NCI-H774 (cell line): ENCODE measurements at regions not wholly inside any gene's neighbourhood (a gene's known extent, or its start where the extent isn't known, plus 50 kb on each side); places are given as distances from the start of the nearest gene placed in this dataset.
A peak's percentile ranks its signal among the peaks of the same experiment; 100 is the strongest.
"Not testable (repeated sequence)": the region's sequence is repeated elsewhere in the genome, so short reads cannot be mapped to it uniquely, and the experiment has no call there.

ENCODE experiments used
- DNase-seq: peaks from one replicate; lab custom pipeline; 2025; lab: John Stamatoyannopoulos, UW

- not testable (repeated sequence) for DNase-seq
Measured at GRCh38 chr18:46229641-46230040, 125.5 kb downstream of the HAUS1 start.

GRCh38 chr18:46236156-46236555, 132.0 kb downstream of the HAUS1 start:
- DNase-seq, result no peak

GRCh38 chr18:46237891-46238290, 133.7 kb downstream of the HAUS1 start:
- DNase-seq, result no peak

GRCh38 chr18:46239549-46239948, 135.4 kb downstream of the HAUS1 start:
- no peak for DNase-seq

GRCh38 chr18:46239998-46240397, 135.8 kb downstream of the HAUS1 start:
- no peak for DNase-seq

GRCh38 chr18:46241393-46241792, 137.2 kb downstream of the HAUS1 start:
- not testable (repeated sequence) for DNase-seq

- no peak for DNase-seq
Measured at GRCh38 chr18:46242183-46242582, 138.0 kb downstream of the HAUS1 start.

GRCh38 chr18:46243095-46243494, 138.9 kb downstream of the HAUS1 start:
- no peak for DNase-seq

- no peak for DNase-seq
Measured at GRCh38 chr18:46243673-46244072, 139.5 kb downstream of the HAUS1 start.

GRCh38 chr18:46246101-46246500, 141.9 kb downstream of the HAUS1 start:
- no peak for DNase-seq

GRCh38 chr18:46247942-46248341, 143.8 kb downstream of the HAUS1 start:
- DNase-seq, result no peak

GRCh38 chr18:46250084-46250811, 146.1 kb downstream of the HAUS1 start:
- peak; percentile 40 for DNase-seq

- DNase-seq, result no peak
Measured at GRCh38 chr18:46250812-46251173, 146.6 kb downstream of the HAUS1 start.

GRCh38 chr18:46252759-46253158, 148.6 kb downstream of the HAUS1 start:
- no peak for DNase-seq

GRCh38 chr18:46253498-46253897, 149.3 kb downstream of the HAUS1 start:
- DNase-seq, result no peak

- DNase-seq, result no peak
Measured at GRCh38 chr18:46256078-46256477, 151.9 kb downstream of the HAUS1 start.

GRCh38 chr18:46257366-46257765, 153.2 kb downstream of the HAUS1 start:
- DNase-seq, result no peak

- no peak for DNase-seq
Measured at GRCh38 chr18:46260016-46260878, 156.1 kb downstream of the HAUS1 start.

GRCh38 chr18:46260879-46261143, 156.6 kb downstream of the HAUS1 start:
- DNase-seq, result no peak

GRCh38 chr18:46261799-46262198, 157.6 kb downstream of the HAUS1 start:
- DNase-seq, result no peak

GRCh38 chr18:46262856-46263255, 158.7 kb downstream of the HAUS1 start:
- DNase-seq, result no peak

- no peak for DNase-seq
Measured at GRCh38 chr18:46264255-46264654, 160.1 kb downstream of the HAUS1 start.
